ENCODE measurements at regions not wholly inside any gene's neighbourhood (a gene's known extent, or its start where the extent isn't known, plus 50 kb on each side); places are given as distances from the start of the nearest gene placed in this dataset.

DNA sequence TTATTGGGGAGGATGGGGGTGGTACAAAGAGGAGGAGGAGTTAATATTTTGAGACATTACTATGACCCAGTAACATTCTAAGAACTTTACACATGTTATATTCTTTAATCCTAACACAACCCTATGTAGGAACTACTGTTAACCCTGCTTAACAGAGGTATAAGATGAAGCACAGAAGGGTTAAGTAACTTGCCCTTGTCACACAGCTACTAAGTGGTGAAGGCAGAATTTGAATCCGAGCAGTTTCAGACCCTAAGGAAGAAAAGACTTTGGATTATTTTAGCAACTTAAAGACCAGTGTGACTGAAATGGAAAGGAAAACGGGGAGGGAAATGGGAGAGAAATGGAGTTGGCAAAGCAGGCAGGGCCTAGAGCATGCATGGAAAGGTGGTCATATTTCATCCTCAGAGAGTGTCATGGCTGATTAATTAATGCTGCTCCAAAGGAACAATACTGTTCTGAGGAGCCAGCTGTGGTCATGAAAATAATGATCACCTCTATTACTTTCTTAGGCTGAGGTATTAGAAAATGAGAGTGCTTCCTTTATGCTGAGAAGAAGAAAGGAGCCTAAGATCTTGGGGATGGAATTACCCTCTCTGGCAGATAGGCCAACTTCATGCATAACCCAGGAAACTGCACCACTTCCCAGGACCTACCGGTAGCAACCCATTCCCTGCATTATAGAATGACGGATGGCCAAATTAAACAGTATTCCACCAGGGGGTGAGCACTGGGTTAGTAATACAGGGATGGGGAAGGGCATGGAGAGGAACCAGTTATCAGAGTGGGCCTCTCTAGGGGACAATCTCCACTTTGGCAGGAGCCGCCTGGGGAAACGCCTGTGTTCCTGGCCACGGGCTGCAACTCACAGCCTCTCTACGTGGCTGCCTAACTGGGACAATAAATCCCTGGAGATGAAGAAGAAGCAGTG lies 50.1 kb upstream of the TNFAIP3 start:
- no peak for TF ChIP-seq POLR2A (IDR thresholded peaks at IDR 0.05)
- TF ChIP-seq, protein P1, sequence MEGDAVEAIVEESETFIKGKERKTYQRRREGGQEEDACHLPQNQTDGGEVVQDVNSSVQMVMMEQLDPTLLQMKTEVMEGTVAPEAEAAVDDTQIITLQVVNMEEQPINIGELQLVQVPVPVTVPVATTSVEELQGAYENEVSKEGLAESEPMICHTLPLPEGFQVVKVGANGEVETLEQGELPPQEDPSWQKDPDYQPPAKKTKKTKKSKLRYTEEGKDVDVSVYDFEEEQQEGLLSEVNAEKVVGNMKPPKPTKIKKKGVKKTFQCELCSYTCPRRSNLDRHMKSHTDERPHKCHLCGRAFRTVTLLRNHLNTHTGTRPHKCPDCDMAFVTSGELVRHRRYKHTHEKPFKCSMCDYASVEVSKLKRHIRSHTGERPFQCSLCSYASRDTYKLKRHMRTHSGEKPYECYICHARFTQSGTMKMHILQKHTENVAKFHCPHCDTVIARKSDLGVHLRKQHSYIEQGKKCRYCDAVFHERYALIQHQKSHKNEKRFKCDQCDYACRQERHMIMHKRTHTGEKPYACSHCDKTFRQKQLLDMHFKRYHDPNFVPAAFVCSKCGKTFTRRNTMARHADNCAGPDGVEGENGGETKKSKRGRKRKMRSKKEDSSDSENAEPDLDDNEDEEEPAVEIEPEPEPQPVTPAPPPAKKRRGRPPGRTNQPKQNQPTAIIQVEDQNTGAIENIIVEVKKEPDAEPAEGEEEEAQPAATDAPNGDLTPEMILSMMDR (IDR thresholded peaks at IDR 0.05) = no peak

Measured in right lobe of liver (tissue), 4 donors.